ENCODE measurements at regions not wholly inside any gene's neighbourhood (a gene's known extent, or its start where the extent isn't known, plus 50 kb on each side); places are given as distances from the start of the nearest gene placed in this dataset.

DNA sequence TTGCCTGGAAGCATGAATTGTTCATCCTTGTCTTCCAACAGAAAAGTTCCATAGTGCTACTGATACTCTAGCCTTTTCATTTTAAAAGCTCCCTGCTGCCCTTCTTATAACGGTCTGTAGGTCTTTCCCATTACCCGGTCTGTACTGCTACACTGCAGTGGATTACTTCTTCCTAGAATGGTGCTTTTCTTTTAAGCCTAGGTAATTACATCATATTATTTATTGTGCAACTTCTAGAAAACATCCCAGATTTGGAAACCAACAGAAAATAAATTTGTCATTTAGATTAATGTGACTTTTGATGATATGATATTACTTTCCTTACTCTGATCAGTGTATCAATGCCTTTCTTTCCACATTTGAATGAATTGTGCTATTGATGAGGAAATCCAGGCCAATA, 199.4 kb downstream of the TANC2 start:
- no peaks in the 10 kb centered on the region for H3K9me3 ChIP-seq
- H3K4me1 ChIP-seq = no peaks in the 10 kb centered on the region
- whole genome bisulfite sequencing, 2 donors = 80 to 91% methylated on average over 2 of the region's 2 CpGs
- no peaks in the 10 kb centered on the region for H3K27me3 ChIP-seq
- TF ChIP-seq, protein P1, sequence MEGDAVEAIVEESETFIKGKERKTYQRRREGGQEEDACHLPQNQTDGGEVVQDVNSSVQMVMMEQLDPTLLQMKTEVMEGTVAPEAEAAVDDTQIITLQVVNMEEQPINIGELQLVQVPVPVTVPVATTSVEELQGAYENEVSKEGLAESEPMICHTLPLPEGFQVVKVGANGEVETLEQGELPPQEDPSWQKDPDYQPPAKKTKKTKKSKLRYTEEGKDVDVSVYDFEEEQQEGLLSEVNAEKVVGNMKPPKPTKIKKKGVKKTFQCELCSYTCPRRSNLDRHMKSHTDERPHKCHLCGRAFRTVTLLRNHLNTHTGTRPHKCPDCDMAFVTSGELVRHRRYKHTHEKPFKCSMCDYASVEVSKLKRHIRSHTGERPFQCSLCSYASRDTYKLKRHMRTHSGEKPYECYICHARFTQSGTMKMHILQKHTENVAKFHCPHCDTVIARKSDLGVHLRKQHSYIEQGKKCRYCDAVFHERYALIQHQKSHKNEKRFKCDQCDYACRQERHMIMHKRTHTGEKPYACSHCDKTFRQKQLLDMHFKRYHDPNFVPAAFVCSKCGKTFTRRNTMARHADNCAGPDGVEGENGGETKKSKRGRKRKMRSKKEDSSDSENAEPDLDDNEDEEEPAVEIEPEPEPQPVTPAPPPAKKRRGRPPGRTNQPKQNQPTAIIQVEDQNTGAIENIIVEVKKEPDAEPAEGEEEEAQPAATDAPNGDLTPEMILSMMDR (IDR thresholded peaks at IDR 0.05) = no peak
- TF ChIP-seq POLR2A (IDR thresholded peaks at IDR 0.05) = no peak
- H3K27ac ChIP-seq = no peak overlapping the region
- H3K4me3 ChIP-seq (replicated peaks in 1 of 3) = no peak overlapping the region
- no peak for DNase-seq
- intact Hi-C loops (cut with DNase I) = no loop called here
- H3K36me3 ChIP-seq = no peaks in the 10 kb centered on the region

DNA sequence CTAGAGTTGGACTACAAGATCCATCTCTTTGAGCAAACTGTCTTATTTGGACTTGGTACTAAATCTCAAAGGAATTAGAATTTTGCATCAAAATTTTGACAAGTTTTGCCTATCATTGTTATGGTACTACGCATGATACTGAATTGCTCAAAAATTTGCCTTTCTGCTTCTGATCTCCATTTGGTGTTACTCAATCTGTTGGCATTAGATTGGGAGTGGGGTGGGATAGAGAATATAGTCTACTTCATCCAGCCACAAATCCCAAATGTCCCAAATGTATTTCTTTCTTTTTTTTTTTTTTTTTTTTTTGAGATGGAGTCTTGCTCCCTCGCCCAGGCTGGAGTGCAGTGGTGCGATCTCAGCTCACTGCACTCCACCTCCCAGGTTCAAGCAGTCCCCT, 204.8 kb downstream of the TANC2 start:
- Histone ChIP-seq H3K4me1 (no peaks in the 10 kb centered on the region), H3K27me3 (no peaks in the 10 kb centered on the region), H3K36me3 (no peaks in the 10 kb centered on the region), H3K27ac (no peak overlapping the region), H3K4me3 (replicated peaks in 1 of 3) (no peak overlapping the region), H3K9me3 (no peaks in the 10 kb centered on the region)
- no peak for TF ChIP-seq POLR2A (IDR thresholded peaks at IDR 0.05)
- 84 to 91% methylated on average over 3 of the region's 3 CpGs for WGBS, 2 donors
- no peak for DNase-seq
- intact Hi-C loops (cut with DNase I) = no loop called here

DNA sequence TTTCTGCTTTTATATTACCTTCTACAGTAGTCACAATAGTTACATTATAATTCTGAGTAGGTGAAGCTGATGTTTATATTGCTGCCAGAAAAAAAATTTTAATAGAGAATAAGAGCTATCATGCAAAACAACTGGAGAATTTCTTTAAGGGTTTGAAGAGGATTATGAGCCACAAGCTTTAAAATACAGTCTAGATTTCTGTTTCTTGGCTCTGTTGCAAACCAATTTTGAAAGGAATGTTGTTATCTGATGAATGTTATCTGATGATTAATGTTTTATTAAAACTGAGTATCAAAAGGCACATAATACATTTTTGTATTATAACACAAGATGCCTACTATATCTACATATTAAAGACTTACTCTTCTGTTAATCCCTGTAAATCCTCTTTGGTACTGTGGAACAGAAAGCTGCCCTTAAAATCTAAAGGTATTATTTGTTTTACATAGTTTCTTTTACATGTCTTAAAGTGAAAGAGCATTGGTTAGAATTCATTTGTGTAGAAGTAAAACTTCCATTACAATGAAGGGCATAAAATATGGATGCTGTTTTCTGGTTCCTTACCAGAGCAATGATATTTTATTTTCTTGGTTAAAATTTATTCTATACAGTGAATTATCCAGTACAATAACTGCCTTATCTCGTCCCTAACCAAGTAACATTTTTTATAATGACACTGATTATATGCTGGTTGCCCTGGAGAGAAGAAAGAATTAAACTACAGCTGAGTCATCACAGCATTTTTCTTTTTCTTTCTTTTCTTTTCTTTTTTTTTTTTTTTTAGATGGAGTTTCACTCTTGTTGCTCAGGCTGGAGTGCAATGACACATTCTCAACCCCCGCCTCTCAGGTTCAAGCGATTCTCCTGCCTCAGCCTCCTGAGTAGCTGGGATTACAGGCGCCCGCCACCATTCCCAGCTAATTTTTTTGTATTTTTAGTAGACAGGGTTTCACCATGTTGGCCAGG, 205.7 kb downstream of the TANC2 start:
- no peak for TF ChIP-seq POLR2A (IDR thresholded peaks at IDR 0.05)
- TF ChIP-seq, protein P1 (IDR thresholded peaks at IDR 0.05) = no peak
- Histone ChIP-seq H3K4me3 (replicated peaks in 1 of 3) (no peak overlapping the region), H3K27ac (no peak overlapping the region), H3K4me1 (no peaks in the 10 kb centered on the region), H3K27me3 (no peaks in the 10 kb centered on the region), H3K36me3 (no peaks in the 10 kb centered on the region), H3K9me3 (no peaks in the 10 kb centered on the region)
- no peak for DNase-seq
- intact Hi-C loops (cut with DNase I) = no loop called here
- WGBS, 2 donors = 89 to 90% methylated on average over 5 of the region's 5 CpGs

DNA sequence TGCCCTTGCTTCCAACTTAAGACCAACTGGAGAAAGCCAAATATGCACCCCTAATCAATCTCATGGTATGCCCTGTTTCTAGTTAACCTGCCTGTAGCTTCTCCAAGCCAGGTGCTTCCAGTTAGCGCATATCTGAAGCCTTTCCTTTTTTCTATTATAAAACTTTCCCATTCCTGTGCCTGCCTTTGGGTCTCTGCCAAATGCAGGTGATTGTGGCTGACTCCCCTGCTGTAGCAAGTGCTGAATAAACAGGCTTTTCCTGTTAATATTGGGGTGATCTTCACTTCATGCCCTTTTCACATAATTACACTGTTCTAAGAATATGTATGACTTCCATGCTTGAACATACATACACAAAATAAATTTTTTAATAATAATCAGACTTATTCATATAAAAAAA, 207.4 kb downstream of the TANC2 start:
- Histone ChIP-seq H3K27me3 (no peaks in the 10 kb centered on the region), H3K27ac (no peak overlapping the region), H3K4me3 (replicated peaks in 1 of 3) (no peak overlapping the region), H3K36me3 (no peaks in the 10 kb centered on the region), H3K4me1 (no peaks in the 10 kb centered on the region), H3K9me3 (no peaks in the 10 kb centered on the region)
- TF ChIP-seq, protein P1 (IDR thresholded peaks at IDR 0.05) = no peak
- TF ChIP-seq POLR2A (IDR thresholded peaks at IDR 0.05) = no peak
- intact Hi-C loops (cut with DNase I) = no loop called here
- WGBS, 2 donors = 83 to 86% methylated on average over 1 of the region's 1 CpG
- DNase-seq = no peak

DNA sequence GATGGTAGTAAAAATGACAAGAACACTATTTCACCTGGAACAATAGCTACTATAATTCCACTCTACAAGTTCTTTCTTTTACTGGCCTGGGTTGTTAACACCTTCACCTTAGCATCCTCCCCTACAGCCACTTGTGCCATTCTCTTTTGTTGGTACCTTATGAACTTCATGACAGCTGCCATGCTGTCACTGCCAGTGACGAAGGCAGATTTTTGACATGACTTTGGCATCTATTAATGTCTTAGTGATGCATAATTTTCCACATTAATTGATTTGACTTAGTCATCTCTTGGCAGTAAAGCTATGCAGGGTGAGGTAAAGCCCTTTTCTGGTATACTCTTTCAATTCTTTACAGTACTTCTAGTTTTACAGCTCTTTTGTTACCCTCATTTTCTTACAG, 207.9 kb downstream of the TANC2 start:
- H3K27ac ChIP-seq = no peak overlapping the region
- TF ChIP-seq, protein P1 (IDR thresholded peaks at IDR 0.05) = no peak
- no peak for TF ChIP-seq POLR2A (IDR thresholded peaks at IDR 0.05)
- no peak overlapping the region for H3K4me3 ChIP-seq (replicated peaks in 1 of 3)
- H3K4me1 ChIP-seq = no peaks in the 10 kb centered on the region
- intact Hi-C loops (cut with DNase I) = no loop called here
- H3K36me3 ChIP-seq = no peaks in the 10 kb centered on the region
- WGBS, 2 donors = 89 to 98% methylated on average over 1 of the region's 1 CpG
- H3K27me3 ChIP-seq = no peaks in the 10 kb centered on the region
- no peaks in the 10 kb centered on the region for H3K9me3 ChIP-seq
- DNase-seq = no peak

All from thyroid gland (tissue), 4 donors.